Keratinocyte (primary cell): ENCODE measurements at regions not wholly inside any gene's neighbourhood (a gene's known extent, or its start where the extent isn't known, plus 50 kb on each side); places are given as distances from the start of the nearest gene placed in this dataset.

Experiments
- DNase-seq: peaks from one replicate; pipeline ENCODE4 v3.0.0-alpha.2; 2011; ENCODE audit warnings: low read depth, missing footprints, low spot score
- FAIRE-seq: peaks from 2 replicates; lab custom pipeline; 2011; peaks lifted over from hg19 to GRCh38; lab: Jason Lieb, UNC
- H2AFZ ChIP-seq: 2 replicates; pipeline ENCODE4 v1.6.0; 2012; ENCODE audit warnings: low read length, control low read depth, inconsistent platforms; ENCODE audit not compliant: control insufficient read depth
- H3K27ac ChIP-seq: 2 replicates; pipeline ENCODE4 v1.5.1; 2011; ENCODE audit warnings: low read length; ENCODE audit not compliant: control insufficient read depth, insufficient read depth
- H3K27me3 ChIP-seq: 3 replicates; pipeline ENCODE4 v1.6.0; 2011; ENCODE audit warnings: low read length; ENCODE audit not compliant: control insufficient read depth, insufficient read depth; ENCODE audit errors: extremely low read depth
- H3K36me3 ChIP-seq, 2 experiments: 2 replicates in 1 of 2; 3 replicates in 1 of 2; pipeline ENCODE4 v1.5.1; 2011; ENCODE audit warnings: low read length in 2 of 2, mild to moderate bottlenecking in 1 of 2; ENCODE audit not compliant: control insufficient read depth in 2 of 2, insufficient read depth in 2 of 2; ENCODE audit errors: extremely low read depth in 1 of 2
- H3K4me1 ChIP-seq: 3 replicates; pipeline ENCODE4 v1.5.1; 2011; ENCODE audit warnings: low read length; ENCODE audit not compliant: control insufficient read depth, insufficient read depth; ENCODE audit errors: extremely low read depth
- H3K4me2 ChIP-seq: 3 replicates; pipeline ENCODE4 v1.6.0; 2011; ENCODE audit warnings: low read depth, low read length; ENCODE audit not compliant: control insufficient read depth, insufficient read depth; ENCODE audit errors: extremely low read depth
- H3K4me3 ChIP-seq, 3 experiments: fragments of 200-600 bp in 1 of 3; sonication (generic) in 1 of 3; 2 replicates in 2 of 3; 3 replicates in 1 of 3; pipeline ENCODE4 v1.5.1; 2011 to 2016; ENCODE audit warnings: low read length in 3 of 3, mild to moderate bottlenecking in 3 of 3, control low read depth in 2 of 3, inconsistent platforms in 1 of 3, low read depth in 1 of 3, mixed read lengths in 1 of 3, mixed run types in 1 of 3, moderate library complexity in 1 of 3; ENCODE audit not compliant: control insufficient read depth in 2 of 3, insufficient read depth in 2 of 3; ENCODE audit errors: extremely low read depth in 1 of 3
- H3K79me2 ChIP-seq: 2 replicates; pipeline ENCODE4 v1.6.0; 2012; ENCODE audit warnings: low read length; ENCODE audit not compliant: control insufficient read depth, insufficient read depth
- H3K9ac ChIP-seq: 3 replicates; pipeline ENCODE4 v1.6.0; 2011; ENCODE audit warnings: low read length; ENCODE audit not compliant: control insufficient read depth, insufficient read depth; ENCODE audit errors: extremely low read depth
- H3K9me1 ChIP-seq: 3 replicates; pipeline ENCODE4 v1.6.0; 2011; ENCODE audit warnings: low read length; ENCODE audit not compliant: control insufficient read depth, insufficient read depth; ENCODE audit errors: extremely low read depth
- H3K9me3 ChIP-seq: 2 replicates; pipeline ENCODE4 v1.5.1; 2012; ENCODE audit warnings: low read depth, low read length; ENCODE audit not compliant: control insufficient read depth
- H4K20me1 ChIP-seq: 3 replicates; pipeline ENCODE4 v1.6.0; 2011; ENCODE audit warnings: low read length; ENCODE audit not compliant: control insufficient read depth, insufficient read depth; ENCODE audit errors: extremely low read depth
- EZH2 ChIP-seq: IDR thresholded peaks from one replicate; pipeline ENCODE4 v1.6.1; 2012; ENCODE audit warnings: inconsistent platforms, mild to moderate bottlenecking, low read length, moderate library complexity
- dilution Hi-C: fragments of 300-500 bp; cut with MboI; formaldehyde crosslinking; loops from one replicate; pipeline ENCODE4 v1.7.0; 2020; ENCODE audit warnings: low sequenced_read_pairs; ENCODE audit not compliant: extremely low pct_ligation_motif_present
- TF ChIP-seq, protein P1 (sequence below), 3 experiments: IDR thresholded peaks in 1 of 3; conservative IDR thresholded peaks in 1 of 3; optimal IDR thresholded peaks in 1 of 3; 2 replicates in 2 of 3; 3 replicates in 1 of 3; pipeline versions ENCODE3 to v1.5.1; 2011; ENCODE audit warnings: low read length in 3 of 3, mild to moderate bottlenecking in 3 of 3, moderate library complexity in 2 of 3, control low read depth in 1 of 3, inconsistent platforms in 1 of 3; ENCODE audit not compliant: insufficient read depth in 2 of 3; ENCODE audit errors: extremely low read depth in 1 of 3

- no peak overlapping the region for H2AFZ ChIP-seq
- DNase-seq, result no peak
- H3K27ac ChIP-seq, result no peak overlapping the region
- dilution Hi-C loops, result no loop called here
- H3K79me2 ChIP-seq, result no peaks in the 10 kb centered on the region
- no peak overlapping the region for H3K4me3 ChIP-seq
- H3K9me1 ChIP-seq, result no peaks in the 10 kb centered on the region
- H3K36me3 ChIP-seq, result no peaks in the 10 kb centered on the region
- H4K20me1 ChIP-seq, result no peaks in the 10 kb centered on the region
- H3K4me2 ChIP-seq, result no peak overlapping the region
- no peaks in the 10 kb centered on the region for H3K4me1 ChIP-seq
- no peak overlapping the region for H3K9ac ChIP-seq
- no peaks in the 10 kb centered on the region for H3K27me3 ChIP-seq
- H3K9me3 ChIP-seq, result no peaks in the 10 kb centered on the region
- no peak for FAIRE-seq
- TF ChIP-seq EZH2, result no peak
- TF ChIP-seq, protein P1, sequence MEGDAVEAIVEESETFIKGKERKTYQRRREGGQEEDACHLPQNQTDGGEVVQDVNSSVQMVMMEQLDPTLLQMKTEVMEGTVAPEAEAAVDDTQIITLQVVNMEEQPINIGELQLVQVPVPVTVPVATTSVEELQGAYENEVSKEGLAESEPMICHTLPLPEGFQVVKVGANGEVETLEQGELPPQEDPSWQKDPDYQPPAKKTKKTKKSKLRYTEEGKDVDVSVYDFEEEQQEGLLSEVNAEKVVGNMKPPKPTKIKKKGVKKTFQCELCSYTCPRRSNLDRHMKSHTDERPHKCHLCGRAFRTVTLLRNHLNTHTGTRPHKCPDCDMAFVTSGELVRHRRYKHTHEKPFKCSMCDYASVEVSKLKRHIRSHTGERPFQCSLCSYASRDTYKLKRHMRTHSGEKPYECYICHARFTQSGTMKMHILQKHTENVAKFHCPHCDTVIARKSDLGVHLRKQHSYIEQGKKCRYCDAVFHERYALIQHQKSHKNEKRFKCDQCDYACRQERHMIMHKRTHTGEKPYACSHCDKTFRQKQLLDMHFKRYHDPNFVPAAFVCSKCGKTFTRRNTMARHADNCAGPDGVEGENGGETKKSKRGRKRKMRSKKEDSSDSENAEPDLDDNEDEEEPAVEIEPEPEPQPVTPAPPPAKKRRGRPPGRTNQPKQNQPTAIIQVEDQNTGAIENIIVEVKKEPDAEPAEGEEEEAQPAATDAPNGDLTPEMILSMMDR (optimal IDR thresholded peaks at IDR 0.05 in 1 of 3, IDR thresholded peaks at IDR 0.05 in 1 of 3, conservative IDR thresholded peaks at IDR 0.05 in 1 of 3; ENCODE audit: extremely low read depth in 1 of 3, insufficient read depth in 2 of 3, low read length in 3 of 3), result no peak
Measured at GRCh38 chr2:56502616-56503015, 318.8 kb downstream of the CCDC85A start.

- H3K4me3 ChIP-seq, result no peak overlapping the region
- no peaks in the 10 kb centered on the region for H3K36me3 ChIP-seq
- no peak overlapping the region for H2AFZ ChIP-seq
- TF ChIP-seq, protein P1 (optimal IDR thresholded peaks at IDR 0.05 in 1 of 3, IDR thresholded peaks at IDR 0.05 in 1 of 3, conservative IDR thresholded peaks at IDR 0.05 in 1 of 3; ENCODE audit: extremely low read depth in 1 of 3, insufficient read depth in 2 of 3, low read length in 3 of 3), result no peak
- TF ChIP-seq EZH2, result no peak
- no peaks in the 10 kb centered on the region for H3K27me3 ChIP-seq
- no peak overlapping the region for H3K4me2 ChIP-seq
- no peaks in the 10 kb centered on the region for H4K20me1 ChIP-seq
- H3K9me3 ChIP-seq, result no peaks in the 10 kb centered on the region
- no peak for DNase-seq
- H3K9ac ChIP-seq, result no peak overlapping the region
- dilution Hi-C loops, result no loop called here
- no peaks in the 10 kb centered on the region for H3K9me1 ChIP-seq
- H3K79me2 ChIP-seq, result no peaks in the 10 kb centered on the region
- FAIRE-seq, result no peak
- no peaks in the 10 kb centered on the region for H3K4me1 ChIP-seq
- H3K27ac ChIP-seq, result no peak overlapping the region
Measured at GRCh38 chr2:56505885-56506284, 322.1 kb downstream of the CCDC85A start.
